NCI-H345 (cell line): ENCODE measurements at regions not wholly inside any gene's neighbourhood (a gene's known extent, or its start where the extent isn't known, plus 50 kb on each side); places are given as distances from the start of the nearest gene placed in this dataset.

Source experiments
- DNase-seq: peaks from one replicate; lab custom pipeline; 2025; lab: John Stamatoyannopoulos, UW

- no peak for DNase-seq
Measured at GRCh38 chr17:31715446-31715845, 143.6 kb downstream of the COPRS start.

DNA sequence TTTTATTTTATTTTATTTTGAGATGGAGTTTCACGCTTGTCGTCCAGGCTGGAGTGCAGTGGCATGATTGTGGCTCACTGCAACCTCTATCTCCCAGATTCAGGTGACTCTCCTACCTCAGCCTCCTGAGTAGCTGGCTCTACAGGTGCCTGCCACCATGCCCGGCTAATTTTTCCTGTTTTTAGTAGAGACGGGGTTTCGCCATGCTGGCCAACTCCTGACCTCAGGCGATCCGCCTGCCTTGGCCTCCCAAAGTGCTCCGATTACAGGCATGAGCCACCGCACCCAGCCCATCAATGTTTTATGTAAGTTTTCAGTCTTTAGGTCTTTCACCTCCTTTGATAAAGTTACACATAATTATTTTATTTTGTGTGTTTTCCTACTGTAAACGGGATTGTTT, 154.6 kb downstream of the COPRS start:
- no peak for DNase-seq

DNA sequence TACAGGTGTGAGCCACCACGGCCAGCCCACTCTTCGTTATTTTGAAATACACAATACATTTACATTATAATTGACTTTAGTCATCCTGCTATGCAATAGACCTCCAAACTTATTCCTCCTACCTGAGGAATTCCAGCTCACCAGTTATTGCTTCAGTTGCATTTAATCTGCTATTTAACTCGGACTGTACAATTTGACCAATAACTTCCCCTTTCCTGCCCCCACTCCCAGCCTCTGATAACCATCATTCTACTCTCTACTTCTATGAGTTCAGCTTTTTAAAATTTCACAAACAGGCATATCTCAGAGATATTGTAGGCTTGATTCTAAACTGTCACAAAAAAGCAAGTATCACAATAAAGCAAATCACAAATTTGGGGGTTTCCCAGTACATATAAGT, 157.0 kb downstream of the COPRS start:
- no peak for DNase-seq

DNA sequence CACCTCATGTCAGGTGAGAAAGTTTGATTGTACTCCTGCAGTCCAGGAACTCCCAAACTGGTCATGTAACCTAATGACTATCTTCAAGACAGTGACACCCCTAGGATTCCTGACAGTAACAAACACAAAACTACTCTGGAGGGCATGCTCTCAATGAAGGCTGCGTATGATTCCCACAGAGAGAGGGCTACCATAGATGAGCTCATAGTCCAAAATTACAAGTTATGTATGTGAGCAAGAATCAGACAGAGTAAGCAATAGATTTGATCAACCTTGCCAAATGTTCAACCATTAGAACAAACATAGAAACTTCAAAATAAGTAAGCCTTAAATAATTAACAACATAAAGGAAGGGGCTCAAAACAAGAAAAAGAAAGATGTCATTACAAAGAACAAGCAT, 158.1 kb downstream of the COPRS start:
- no peak for DNase-seq

DNA sequence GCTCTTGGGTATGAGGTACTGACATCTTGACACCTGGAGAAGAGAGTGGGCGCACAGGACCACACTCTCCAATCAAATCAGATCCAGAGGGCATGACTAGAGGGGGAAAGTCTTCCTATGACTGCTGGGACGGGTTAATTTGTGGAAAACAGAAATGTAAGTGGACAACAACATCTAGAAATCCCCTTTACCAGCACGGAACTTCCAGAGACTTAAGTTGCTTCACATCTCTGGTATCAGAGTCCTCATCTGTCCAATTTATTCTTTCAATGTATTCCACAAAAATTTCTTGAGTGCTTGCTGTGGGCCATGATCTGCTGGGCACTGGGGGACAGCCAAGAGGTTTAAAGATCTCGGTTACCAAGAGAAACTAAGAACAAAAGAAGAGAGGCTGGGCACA, 159.2 kb downstream of the COPRS start:
- DNase-seq = no peak

GRCh38 chr17:31699281-31699680, 159.8 kb downstream of the COPRS start:
- no peak for DNase-seq

DNA sequence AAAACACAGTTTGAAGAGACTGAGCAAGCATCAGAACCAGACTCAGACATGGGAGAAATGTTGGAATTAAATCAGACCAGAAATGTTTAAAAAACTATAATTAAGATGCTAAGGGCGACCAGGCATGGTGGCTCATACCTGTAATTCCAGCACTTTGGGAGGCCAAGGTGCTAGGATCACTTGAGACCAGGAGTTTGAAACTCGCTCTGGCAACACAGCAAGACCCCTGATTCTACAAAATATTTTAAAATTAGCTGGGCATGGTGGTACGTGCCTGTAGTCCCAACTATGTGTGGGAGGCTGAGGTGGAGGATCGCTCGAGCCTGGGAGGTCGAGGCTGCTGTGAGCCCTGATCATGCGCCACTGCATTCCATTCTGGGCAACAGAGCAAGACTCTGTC, 160.3 kb downstream of the COPRS start:
- no peak for DNase-seq

DNA sequence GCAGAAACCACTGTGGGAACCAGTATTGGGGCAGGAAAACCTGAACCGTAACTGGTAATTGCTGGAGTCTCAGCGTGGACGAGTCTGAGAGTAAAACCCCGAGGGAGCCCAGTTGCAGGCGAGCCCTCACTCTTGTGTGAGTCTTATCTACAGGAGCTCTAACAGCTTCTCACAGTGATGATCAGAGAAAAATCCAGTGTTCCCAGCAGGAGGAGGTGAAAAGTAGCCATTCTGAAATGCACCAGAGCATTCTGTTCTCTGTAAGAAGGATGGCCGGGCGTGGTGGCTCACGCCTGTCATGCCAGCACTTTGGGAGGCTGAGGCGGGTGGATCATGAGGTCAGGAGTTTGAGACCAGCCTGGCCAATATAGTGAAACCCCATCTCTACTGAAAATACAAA, 161.2 kb downstream of the COPRS start:
- DNase-seq = no peak

GRCh38 chr17:31696703-31697325, 162.2 kb downstream of the COPRS start:
- DNase-seq = no peak

DNA sequence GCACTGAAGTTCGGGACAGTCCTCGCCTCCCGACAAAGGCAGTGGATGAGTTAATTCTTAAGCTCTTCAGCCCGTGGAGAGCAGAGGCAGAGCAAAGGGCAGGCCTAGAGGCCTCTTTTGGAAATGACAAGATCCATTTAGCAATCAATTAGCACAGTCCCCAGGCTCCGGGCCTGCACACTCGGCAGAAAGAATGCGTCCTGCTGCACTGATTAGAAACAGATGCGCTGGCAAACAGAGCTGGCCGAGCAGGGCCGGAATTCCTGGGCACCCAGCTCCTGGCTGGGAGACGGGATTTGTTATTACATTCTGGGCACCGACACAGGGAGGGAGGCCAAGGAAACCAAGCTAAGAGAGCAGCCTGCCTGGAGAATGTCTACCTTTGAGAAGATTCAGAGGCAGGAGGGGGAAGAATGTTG, 162.9 kb downstream of the COPRS start:
- no peak for DNase-seq

DNA sequence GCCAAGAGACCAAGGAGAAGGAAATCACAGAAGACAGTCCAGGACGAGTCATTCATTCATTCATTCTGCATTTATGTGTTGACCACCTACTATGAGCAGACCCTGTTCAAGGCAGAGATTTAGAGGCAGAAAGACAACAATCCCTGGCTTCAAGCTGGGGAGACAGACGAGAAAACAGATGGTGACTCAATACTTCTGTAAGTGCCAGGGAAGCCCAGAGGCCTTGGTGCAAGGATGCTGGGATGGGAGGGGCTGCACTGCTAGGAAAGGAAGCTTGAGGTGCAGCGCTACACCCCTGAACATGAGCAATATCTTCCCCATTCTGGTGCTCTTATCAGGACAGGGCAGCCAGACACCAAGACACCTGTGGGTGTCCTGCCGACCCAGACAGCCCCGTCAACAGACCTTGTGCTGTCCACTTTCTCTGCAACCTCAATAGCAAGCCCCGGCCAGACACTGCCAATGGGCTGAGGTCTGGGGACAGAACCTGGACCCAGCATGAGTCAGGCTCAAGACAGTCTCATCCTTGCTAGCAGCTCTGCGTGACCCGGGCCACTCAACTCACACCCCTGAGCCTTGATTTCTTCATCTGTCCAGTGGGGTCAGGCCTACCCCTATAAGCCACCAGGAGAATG, 163.5 kb downstream of the COPRS start:
- no peak for DNase-seq

DNA sequence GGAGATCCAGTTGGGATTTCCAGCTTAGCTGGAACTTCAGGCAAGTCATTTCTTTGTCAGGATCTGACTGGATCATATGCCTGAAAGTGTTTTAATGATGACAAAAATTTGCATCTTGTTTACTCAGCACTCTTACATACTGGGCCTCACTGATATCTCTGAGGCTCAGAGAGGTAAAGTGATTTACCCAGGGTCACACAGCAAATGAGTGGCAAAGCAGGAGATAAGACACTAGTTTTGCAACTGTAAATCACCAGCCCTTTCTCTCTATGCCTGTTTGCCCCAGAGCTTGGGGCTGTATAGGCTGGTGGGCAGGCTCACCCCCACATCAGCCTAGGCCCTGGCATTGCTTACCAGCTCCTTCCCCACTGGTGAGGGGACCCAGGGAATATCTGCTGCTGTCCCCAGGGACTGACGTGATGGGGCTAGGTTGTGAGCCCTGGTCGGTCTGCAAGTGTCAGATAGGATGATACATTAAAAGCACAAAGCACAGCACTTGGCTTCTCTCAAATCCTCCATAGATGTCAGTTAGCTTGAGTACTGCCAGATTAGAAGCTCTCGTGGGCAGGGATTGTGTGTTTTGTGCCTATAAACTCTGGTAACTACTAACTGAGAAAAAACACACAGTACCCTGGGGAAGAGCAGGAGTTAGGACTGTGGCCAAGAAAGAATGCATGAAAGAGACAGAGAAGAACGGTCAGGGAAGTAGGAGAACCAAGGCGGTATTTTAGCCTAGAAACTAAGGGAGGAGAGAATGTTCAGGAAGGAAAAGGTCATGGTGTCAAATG, 165.4 kb downstream of the COPRS start:
- no peak for DNase-seq

GRCh38 chr17:31692632-31693031, 166.4 kb downstream of the COPRS start:
- DNase-seq = no peak

DNA sequence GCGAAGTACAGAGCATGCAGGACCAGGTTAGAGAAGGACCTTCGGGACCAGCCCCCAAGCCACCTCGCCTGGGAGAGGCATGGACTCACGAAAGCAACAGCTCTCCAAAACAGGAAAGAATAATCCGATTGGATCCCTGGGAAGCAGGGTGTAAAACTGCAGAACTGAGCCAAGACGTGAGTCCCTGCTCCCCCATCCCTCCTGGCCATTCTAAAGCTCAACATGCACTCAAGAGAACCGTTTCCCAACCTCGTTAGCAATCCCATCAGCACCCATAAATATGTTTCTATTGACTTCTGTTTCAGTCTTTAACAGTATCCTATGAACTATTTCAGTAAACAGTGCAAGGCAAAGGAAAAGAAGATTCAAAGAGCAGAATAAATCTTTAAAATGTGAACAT, 167.0 kb downstream of the COPRS start:
- no peak for DNase-seq

GRCh38 chr17:31691251-31691905, 167.7 kb downstream of the COPRS start:
- DNase-seq = no peak

- no peak for DNase-seq
Measured at GRCh38 chr17:31690151-31690551, 168.9 kb downstream of the COPRS start.

DNA sequence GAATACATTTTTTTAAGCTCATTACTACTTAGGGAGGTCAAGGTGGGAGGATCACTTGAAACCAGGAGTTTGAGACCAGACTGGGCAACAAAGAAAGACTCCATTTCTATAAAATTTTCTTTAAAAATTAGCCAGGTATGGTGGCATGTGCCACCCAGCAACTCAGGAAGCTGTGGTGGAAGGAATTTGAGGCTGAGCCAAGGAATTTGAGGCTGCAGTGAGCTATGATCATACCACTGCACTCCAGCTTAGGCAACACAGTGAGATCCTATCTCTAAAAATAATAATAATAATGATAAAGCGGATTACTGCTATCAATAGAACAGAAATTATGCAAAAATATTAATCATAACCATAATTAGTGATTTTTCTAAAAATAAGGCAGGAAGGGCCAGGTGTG, 170.3 kb downstream of the COPRS start:
- DNase-seq = no peak

DNA sequence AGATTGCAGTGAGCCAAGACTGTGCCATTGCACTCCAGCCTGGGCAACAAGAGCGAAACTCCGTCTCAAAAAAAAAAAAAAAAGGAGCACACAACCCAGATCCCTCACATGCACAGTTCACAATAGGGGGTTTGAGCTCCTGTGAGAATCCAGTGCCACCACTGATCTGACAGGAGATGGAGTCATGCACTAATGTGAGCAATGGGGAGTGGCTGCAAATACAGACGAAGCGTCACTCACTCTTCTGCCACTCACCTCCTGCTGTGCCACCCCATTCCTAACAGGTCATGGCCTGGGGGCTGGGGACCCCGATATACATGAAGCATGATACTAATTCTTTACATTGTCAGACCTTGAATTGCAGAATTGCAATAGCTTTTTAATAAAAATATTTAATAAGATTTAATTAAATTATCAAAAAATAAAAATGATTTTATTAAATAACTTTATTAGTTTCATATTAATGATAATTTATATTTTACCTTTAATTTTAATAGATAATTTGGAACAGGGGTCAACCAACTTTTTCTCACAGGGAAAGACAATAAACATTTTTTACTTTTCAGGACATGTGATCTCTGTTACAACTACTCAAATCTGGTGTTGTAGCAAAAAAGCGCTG, 171.4 kb downstream of the COPRS start:
- DNase-seq = no peak

DNA sequence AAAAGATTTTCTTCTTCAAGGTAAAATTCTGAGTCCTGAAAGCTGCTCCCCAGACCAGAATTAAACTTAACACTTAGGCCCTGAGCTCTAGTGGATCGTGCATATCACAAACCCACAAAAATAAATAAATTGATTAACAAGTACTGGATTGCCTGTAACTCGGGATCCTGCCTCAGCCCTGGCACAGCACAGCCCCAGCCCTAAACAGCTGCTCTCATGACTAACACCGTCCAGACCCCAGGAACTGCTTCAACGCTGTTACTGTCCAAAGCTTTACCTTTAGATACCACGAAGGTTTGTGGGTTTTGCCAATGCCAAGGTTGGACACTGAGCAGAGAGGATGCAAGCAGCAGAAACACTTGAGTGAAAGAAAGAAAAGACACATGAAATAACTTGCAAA, 172.5 kb downstream of the COPRS start:
- no peak for DNase-seq

DNA sequence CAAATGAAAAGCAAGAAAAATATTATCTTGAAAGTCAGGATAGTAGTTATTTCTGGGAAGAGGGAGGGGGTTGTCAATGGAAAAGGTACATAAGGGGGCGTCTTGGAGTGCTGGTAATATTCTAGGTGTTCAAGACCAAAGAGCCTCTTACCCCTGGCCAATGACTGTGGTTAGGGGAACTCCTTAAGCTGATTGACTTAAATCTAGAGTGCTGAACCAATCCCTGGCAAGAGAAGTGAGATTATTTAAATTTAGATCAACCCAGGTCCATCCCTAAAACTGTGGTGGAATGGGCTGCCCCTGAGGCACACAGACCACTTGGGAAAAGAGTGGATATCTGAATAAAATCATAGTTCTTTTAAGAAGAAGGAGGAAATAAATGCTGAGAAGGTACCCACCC, 174.1 kb downstream of the COPRS start:
- DNase-seq = no peak

- DNase-seq = no peak
Measured at GRCh38 chr17:31680126-31680525, 178.9 kb downstream of the COPRS start.

DNA sequence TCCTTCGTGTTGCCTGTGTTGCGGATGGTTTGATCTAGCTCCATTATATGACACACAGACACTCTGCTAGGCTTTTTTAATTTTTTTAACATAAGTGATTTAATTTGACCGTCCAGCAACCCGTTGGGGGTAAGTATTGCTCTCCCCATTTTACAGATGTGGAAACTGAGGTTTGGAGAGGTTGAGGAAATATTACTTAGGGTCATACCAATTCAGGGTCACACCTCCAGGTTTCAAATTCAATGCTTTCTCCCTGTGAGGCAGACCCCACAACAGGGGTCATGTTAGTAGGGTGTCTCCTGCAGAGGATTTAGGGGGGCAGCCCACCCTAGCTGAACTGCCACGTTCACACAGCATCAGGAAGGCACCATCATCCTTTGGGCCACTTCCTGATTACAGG, 179.4 kb downstream of the COPRS start:
- no peak for DNase-seq
